Superior temporal gyrus (tissue), 1 donor: ENCODE measurements at regions not wholly inside any gene's neighbourhood (a gene's known extent, or its start where the extent isn't known, plus 50 kb on each side); places are given as distances from the start of the nearest gene placed in this dataset.
A peak's percentile ranks its signal among the peaks of the same experiment; 100 is the strongest.

Source experiments
- DNase-seq: peaks from one replicate; pipeline ENCODE4 v3.0.0-alpha.2; 2016; ENCODE audit errors: extremely low spot score

GRCh38 chr5:89147031-89147430 is 264.0 kb upstream of the MEF2C start:
- no peak for DNase-seq

- DNase-seq: peak; percentile 56
Measured at GRCh38 chr5:89137148-89137547, 254.2 kb upstream of the MEF2C start.

GRCh38 chr5:89133975-89134374 is 251.0 kb upstream of the MEF2C start:
- no peak for DNase-seq

DNA sequence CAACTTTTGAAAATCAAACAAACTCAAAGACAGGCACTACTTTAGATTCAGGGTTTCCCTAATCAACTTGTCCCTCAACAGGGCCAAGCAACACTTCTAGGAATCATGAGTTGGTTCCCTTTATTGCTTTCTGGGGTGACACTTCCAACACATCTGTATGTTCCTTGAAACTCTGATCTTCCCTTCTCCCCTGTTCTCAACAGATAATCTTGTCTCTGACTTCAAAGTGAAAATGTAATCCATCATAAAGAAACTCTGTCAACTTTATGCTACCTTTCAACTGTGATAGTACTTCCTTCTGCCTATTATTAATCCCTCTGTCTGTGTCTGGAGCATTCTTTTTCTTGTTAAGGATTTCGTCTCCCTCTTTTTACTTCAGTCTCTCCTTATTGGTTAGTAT is 250.1 kb upstream of the MEF2C start:
- no peak for DNase-seq

DNA sequence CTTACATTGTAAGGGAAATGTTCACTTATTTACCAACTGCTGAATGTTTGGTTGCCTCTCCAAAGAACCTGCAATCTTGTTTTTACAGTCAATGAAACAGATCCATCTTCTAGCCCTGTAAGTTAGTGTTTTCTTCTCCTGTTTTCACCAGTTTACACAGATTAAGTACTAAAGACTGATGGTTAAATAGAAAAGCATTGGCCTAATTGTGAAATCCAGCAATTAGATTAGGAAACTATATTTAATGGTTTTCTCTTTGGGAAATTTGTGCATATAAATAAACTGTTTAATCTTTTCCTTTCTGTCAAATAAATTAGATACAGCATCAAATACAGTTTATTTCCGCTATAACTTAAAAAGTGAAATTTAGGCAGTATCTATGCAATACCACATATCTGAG is 247.9 kb upstream of the MEF2C start:
- DNase-seq: no peak

- no peak for DNase-seq
Measured at GRCh38 chr5:89129941-89130340, 247.0 kb upstream of the MEF2C start.

- DNase-seq: no peak
Measured at GRCh38 chr5:89128906-89129625, 246.1 kb upstream of the MEF2C start.

DNA sequence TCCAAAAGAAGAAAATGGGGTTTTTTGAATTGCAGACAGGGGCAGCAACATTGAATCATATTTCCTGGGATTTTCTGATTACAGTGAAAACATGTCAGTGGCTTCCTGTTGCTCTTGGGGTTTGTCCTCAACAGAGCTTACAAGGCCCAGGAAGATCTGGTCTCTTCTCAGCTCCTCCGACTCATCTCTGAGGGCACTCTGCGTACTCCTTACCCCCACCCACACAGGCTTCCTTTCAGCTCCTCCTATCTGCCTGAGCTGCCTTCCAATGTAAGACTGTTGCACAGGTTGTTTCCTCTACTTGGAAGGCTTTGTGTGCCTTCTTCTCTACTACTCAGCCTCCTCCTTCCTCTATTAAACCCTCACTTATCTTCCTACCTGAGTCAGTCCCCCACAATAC is 245.1 kb upstream of the MEF2C start:
- no peak for DNase-seq

- DNase-seq: no peak
Measured at GRCh38 chr5:89127191-89127590, 244.2 kb upstream of the MEF2C start.

DNA sequence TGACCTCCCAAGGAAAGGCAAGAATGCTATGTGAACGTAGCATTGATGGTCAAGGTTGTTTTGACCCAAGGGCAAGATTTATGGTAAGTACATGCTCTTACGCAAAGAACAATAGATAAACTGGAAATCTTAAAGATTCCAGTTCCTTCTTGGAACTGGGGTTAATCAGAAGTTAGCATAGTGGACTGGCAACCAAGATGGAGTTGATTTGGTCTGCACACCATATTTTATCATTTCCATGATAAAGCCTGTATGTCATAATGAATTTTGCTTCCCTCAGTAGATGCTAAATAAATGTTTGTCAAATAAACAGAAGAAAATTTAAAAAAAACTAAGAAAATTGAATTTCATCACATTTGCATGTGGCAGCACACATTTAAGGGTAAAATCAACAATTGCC is 242.4 kb upstream of the MEF2C start:
- DNase-seq: no peak

GRCh38 chr5:89123581-89123980 is 240.6 kb upstream of the MEF2C start:
- DNase-seq: no peak

DNA sequence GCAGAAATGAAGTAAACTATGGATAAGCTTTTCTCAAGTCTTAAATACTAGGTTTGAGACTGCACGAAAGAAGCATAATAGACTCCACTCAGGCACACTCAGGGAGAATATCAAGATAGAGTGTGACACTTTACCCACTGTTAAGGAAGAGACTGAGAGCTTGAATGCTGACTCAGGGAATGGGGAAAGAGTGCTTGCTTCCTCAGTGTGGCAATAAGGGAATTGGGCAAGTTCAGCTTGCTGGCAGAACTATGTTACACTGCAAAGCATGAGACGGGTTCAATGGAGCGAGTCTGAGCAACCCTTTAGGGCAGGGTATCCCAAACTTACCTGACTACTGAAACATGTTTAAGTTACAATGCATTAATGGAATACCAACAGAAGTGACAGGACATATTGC is 237.7 kb upstream of the MEF2C start:
- no peak for DNase-seq

- DNase-seq: no peak
Measured at GRCh38 chr5:89117124-89117644, 234.2 kb upstream of the MEF2C start.

GRCh38 chr5:89110916-89111646 is 228.1 kb upstream of the MEF2C start:
- no peak for DNase-seq

- DNase-seq: no peak
Measured at GRCh38 chr5:89106480-89106879, 223.5 kb upstream of the MEF2C start.

GRCh38 chr5:89105836-89106235 is 222.9 kb upstream of the MEF2C start:
- no peak for DNase-seq

DNA sequence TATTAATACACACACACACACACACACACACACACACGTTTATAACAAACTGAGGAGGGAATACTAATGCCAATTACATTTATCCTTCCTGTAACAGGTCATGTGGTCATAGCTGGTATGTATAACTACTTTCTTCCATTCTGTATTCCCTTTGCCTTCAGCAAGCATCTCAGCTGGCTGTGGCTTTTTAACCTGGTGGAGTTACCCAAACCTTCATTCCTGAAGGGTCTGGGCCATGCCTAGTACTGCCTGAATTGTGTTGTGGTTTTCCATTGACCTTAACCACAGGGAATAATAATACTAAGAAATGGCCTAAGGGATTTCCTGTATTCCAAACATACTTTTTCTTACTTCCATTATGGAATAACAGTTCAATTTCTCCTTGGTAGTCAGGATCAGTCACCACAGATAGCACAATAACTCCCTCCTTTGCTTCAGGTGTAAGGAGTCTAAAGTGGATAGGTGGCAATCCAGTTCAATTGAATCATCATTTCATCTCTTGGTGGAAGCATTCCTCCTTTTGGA is 222.2 kb upstream of the MEF2C start:
- DNase-seq: no peak

DNA sequence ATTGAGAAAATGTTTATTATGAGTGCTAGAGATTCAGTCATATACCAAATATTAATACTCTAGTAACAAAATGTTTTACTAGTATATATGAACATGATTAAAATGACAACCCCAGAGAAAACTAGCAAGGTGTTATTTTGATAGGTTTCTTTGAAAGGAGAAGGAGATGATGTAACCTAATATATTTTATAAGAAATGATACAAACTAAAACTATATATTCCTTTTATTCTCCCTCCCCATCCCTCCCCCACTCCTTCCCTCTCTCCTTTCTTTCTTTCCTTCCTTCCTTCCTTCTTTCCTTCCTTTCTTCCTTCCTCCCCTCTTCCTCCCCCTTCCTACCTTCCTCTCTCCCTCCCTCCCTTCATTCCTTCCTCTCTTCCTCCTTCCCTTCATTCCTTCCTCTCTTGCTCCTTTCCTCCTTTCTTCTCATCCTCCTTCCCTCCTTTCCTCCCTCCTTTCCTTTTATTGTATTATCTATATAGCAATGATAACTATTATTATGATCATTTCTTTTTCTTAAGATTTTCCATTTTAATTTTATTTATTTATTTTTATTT is 215.3 kb upstream of the MEF2C start:
- DNase-seq: no peak

DNA sequence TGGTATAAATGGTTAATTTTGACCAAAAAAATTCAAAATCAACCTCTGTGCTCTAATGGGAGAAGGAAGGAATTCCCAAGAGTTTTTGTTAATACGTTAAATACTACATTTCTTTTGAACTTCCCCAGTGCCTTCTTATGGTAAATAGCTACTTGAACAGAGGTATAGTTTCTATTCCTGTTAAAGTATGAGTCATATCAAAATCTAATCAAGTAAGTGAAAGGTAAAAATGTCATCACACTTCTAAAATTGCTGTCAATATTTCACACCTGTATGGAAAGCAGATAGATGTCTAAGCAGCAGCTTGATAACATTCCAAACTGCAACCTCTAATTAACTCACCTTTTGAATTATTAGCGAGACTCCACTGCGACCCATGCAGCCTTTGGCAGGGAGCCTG is 214.1 kb upstream of the MEF2C start:
- no peak for DNase-seq

GRCh38 chr5:89095341-89095740 is 212.4 kb upstream of the MEF2C start:
- no peak for DNase-seq

- DNase-seq: no peak
Measured at GRCh38 chr5:89090037-89090436, 207.1 kb upstream of the MEF2C start.

DNA sequence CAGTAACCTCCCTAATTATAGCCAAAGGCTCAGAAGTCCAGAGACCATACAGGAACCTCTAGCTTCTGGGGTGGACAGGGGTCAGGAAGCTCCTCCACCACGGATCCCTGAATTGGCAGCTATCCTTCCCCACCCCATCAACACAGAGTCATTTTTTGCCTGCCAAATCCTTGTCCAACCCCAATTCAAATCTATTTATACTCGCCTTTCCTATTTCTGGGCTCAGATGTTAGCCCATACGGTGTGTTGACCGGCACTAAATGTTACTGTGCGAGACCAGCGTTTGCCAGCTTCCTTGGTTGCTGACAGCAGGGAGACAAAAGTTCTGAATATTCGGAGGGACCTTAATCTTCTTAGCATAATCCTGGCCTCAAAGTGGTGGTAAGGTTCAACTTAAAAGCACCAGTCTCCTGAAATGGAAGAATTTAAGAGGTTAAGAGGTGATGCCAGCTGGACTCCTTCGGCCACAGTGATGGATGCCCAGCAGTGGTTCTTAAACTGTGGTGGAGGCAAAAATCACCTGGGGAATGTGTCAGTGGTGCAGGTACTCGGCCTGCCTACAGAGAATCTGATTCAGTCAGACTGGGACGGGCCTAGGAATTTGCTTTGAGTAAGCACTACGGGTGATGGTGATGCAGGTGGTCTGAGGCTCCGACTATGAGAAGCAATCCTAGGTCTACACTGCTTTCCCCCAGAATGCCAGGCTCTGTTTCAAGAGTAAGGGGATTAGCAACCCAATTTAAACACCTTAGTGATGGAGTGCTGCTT is 204.8 kb upstream of the MEF2C start:
- no peak for DNase-seq
